GM23338 (cell line): ENCODE measurements at regions not wholly inside any gene's neighbourhood (a gene's known extent, or its start where the extent isn't known, plus 50 kb on each side); places are given as distances from the start of the nearest gene placed in this dataset.

Experiments used
- ATAC-seq: fragments of 200-7000 bp; cut with Tn5 transposase; 3 replicates; pipeline ENCODE4 v1.9.1; 2020
- DNase-seq: peaks from one replicate; pipeline ENCODE4 v3.0.0-alpha.2; 2015; ENCODE audit warnings: low spot score
- H2AFZ ChIP-seq: fragments of 200-600 bp; sonication (generic); 2 replicates; pipeline ENCODE4 v1.8.0; 2016; ENCODE audit warnings: antibody characterized with exemption, mild to moderate bottlenecking, moderate library complexity
- H3F3A ChIP-seq: fragments of 200-600 bp; sonication (generic); replicated peaks from 2 replicates; pipeline ENCODE4 v1.8.0; 2017; ENCODE audit warnings: antibody characterized with exemption, mixed run types, low read depth
- H3K27ac ChIP-seq: fragments of 200-600 bp; sonication (generic); 2 replicates; pipeline ENCODE4 v1.6.1; 2016; ENCODE audit warnings: low read depth
- H3K27me3 ChIP-seq: fragments of 200-600 bp; sonication (generic); 2 replicates; pipeline ENCODE4 v1.8.0; 2016; ENCODE audit warnings: mild to moderate bottlenecking, mixed run types, moderate library complexity; ENCODE audit not compliant: insufficient read depth
- H3K36me3 ChIP-seq: fragments of 200-600 bp; sonication (generic); 2 replicates; pipeline ENCODE4 v1.8.0; 2016; ENCODE audit warnings: mild to moderate bottlenecking; ENCODE audit not compliant: insufficient read depth
- H3K4me1 ChIP-seq: fragments of 200-600 bp; sonication (generic); 2 replicates; pipeline ENCODE4 v1.8.0; 2016; ENCODE audit warnings: mild to moderate bottlenecking, moderate library complexity; ENCODE audit not compliant: insufficient read depth
- H3K4me2 ChIP-seq: fragments of 200-600 bp; sonication (generic); 2 replicates; pipeline ENCODE4 v1.7.1; 2017; ENCODE audit warnings: mixed run types
- H3K4me3 ChIP-seq: fragments of 200-600 bp; sonication (generic); 2 replicates; pipeline ENCODE4 v1.6.1; 2016; ENCODE audit warnings: mixed run types
- H3K79me2 ChIP-seq: fragments of 200-600 bp; sonication (generic); replicated peaks from 2 replicates; pipeline ENCODE4 v1.8.0; 2017; ENCODE audit warnings: mild to moderate bottlenecking; ENCODE audit not compliant: insufficient read depth
- H3K9me2 ChIP-seq: fragments of 200-600 bp; sonication (generic); 2 replicates; pipeline ENCODE4 v1.8.0; 2017; ENCODE audit not compliant: insufficient read depth
- H4K20me1 ChIP-seq: fragments of 200-600 bp; sonication (generic); replicated peaks from 2 replicates; pipeline ENCODE4 v1.8.0; 2017; ENCODE audit warnings: mild to moderate bottlenecking; ENCODE audit not compliant: insufficient read depth
- H3K27ac Mint-ChIP-seq: 2 replicates; pipeline ENCODE4 v1.8.0; 2020; ENCODE audit warnings: inconsistent platforms, mild to moderate bottlenecking, moderate library complexity, mixed read lengths
- H3K27me3 Mint-ChIP-seq: 3 replicates; pipeline ENCODE4 v1.8.0; 2022; ENCODE audit warnings: low read depth, mild to moderate bottlenecking, moderate library complexity, mixed read lengths, inconsistent platforms; ENCODE audit not compliant: insufficient read depth, poor library complexity
- H3K36me3 Mint-ChIP-seq: 3 replicates; pipeline ENCODE4 v1.8.0; 2021; ENCODE audit warnings: low read depth, mild to moderate bottlenecking, inconsistent platforms, moderate library complexity, mixed read lengths
- H3K4me1 Mint-ChIP-seq: 3 replicates; pipeline ENCODE4 v1.8.0; 2020; ENCODE audit warnings: mild to moderate bottlenecking, inconsistent platforms, mixed read lengths
- H3K4me3 Mint-ChIP-seq: 3 replicates; pipeline ENCODE4 v1.8.0; 2021; ENCODE audit warnings: moderate library complexity, mild to moderate bottlenecking, inconsistent platforms, mixed read lengths
- H3K9me3 Mint-ChIP-seq: 3 replicates; pipeline ENCODE4 v1.8.0; 2020; ENCODE audit warnings: moderate library complexity, mild to moderate bottlenecking, inconsistent platforms, mixed read lengths
- CREB1 ChIP-seq: fragments of 250-450 bp; sonication (Bioruptor Pico); IDR thresholded peaks from 2 replicates; pipeline ENCODE4 v1.5.0; 2020; ENCODE audit warnings: low read depth, mild to moderate bottlenecking, moderate library complexity
- EZH2 ChIP-seq: fragments of 200-600 bp; sonication (generic); IDR thresholded peaks from one replicate; pipeline ENCODE4 v1.8.0; 2017; ENCODE audit warnings: antibody characterized with exemption, mild to moderate bottlenecking, low read depth; ENCODE audit not compliant: unreplicated experiment
- EZH2phosphoT487 ChIP-seq: fragments of 200-600 bp; sonication (generic); IDR thresholded peaks from one replicate; pipeline ENCODE4 v1.8.1; 2018; ENCODE audit warnings: antibody characterized with exemption; ENCODE audit not compliant: unreplicated experiment
- NANOG ChIP-seq: IDR thresholded peaks from 2 replicates; pipeline ENCODE4 v1.6.1; 2016; ENCODE audit warnings: antibody characterized with exemption, borderline replicate concordance
- POLR2AphosphoS5 ChIP-seq: IDR thresholded peaks from 2 replicates; pipeline ENCODE4 v1.6.1; 2016; ENCODE audit warnings: antibody characterized with exemption, low read depth
- STAT1 ChIP-seq: IDR thresholded peaks from one replicate; pipeline ENCODE4 v1.6.1; 2016; ENCODE audit warnings: antibody characterized with exemption; ENCODE audit not compliant: unreplicated experiment
- ZNF331 ChIP-seq: fragments of 250-450 bp; sonication (Bioruptor Pico); IDR thresholded peaks from 2 replicates; pipeline ENCODE4 v1.5.0; 2020; ENCODE audit warnings: low read depth, mild to moderate bottlenecking, moderate library complexity
- TF ChIP-seq, protein P1 (sequence below): fragments of 250-450 bp; sonication (Bioruptor Pico); IDR thresholded peaks from 2 replicates; pipeline ENCODE4 v1.5.0; 2020; ENCODE audit warnings: mild to moderate bottlenecking, moderate library complexity
- TF ChIP-seq, protein P2 (sequence below), 2 experiments: fragments of 200-600 bp in 1 of 2; sonication (generic) in 1 of 2; conservative IDR thresholded peaks; 2 replicates each; pipeline versions ENCODE4 v1.5.1 to v1.6.1; 2016 to 2017; ENCODE audit warnings: antibody characterized with exemption in 2 of 2, low read depth in 2 of 2, mild to moderate bottlenecking in 2 of 2, moderate library complexity in 1 of 2
- TF ChIP-seq, protein P3 (sequence below): IDR thresholded peaks from 2 replicates; pipeline ENCODE4 v1.6.1; 2016; ENCODE audit warnings: antibody characterized with exemption
- TF ChIP-seq, protein P4 (sequence below): IDR thresholded peaks from one replicate; pipeline ENCODE4 v1.6.1; 2018; ENCODE audit warnings: antibody characterized with exemption; ENCODE audit not compliant: unreplicated experiment

DNA sequence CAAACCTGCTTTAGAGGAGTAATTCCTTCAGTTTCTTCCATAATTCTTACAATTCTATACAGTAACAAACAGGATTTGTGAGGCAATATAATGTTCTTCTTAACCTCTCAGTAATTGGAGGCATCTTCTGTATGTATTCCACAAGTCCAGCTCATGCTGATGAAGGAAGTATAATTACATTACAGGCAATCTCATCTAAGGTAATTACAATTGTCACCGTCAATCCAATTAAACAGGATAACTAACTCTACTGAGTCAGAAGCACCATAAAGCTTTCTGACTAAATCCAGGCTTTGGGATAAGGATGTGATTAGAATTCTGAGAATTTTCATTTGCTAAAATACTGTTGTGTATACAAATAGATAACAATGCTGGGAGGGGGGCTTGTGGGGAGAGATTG, 115.2 kb upstream of the SEMA6D start (continued):
- TF ChIP-seq, protein P1, sequence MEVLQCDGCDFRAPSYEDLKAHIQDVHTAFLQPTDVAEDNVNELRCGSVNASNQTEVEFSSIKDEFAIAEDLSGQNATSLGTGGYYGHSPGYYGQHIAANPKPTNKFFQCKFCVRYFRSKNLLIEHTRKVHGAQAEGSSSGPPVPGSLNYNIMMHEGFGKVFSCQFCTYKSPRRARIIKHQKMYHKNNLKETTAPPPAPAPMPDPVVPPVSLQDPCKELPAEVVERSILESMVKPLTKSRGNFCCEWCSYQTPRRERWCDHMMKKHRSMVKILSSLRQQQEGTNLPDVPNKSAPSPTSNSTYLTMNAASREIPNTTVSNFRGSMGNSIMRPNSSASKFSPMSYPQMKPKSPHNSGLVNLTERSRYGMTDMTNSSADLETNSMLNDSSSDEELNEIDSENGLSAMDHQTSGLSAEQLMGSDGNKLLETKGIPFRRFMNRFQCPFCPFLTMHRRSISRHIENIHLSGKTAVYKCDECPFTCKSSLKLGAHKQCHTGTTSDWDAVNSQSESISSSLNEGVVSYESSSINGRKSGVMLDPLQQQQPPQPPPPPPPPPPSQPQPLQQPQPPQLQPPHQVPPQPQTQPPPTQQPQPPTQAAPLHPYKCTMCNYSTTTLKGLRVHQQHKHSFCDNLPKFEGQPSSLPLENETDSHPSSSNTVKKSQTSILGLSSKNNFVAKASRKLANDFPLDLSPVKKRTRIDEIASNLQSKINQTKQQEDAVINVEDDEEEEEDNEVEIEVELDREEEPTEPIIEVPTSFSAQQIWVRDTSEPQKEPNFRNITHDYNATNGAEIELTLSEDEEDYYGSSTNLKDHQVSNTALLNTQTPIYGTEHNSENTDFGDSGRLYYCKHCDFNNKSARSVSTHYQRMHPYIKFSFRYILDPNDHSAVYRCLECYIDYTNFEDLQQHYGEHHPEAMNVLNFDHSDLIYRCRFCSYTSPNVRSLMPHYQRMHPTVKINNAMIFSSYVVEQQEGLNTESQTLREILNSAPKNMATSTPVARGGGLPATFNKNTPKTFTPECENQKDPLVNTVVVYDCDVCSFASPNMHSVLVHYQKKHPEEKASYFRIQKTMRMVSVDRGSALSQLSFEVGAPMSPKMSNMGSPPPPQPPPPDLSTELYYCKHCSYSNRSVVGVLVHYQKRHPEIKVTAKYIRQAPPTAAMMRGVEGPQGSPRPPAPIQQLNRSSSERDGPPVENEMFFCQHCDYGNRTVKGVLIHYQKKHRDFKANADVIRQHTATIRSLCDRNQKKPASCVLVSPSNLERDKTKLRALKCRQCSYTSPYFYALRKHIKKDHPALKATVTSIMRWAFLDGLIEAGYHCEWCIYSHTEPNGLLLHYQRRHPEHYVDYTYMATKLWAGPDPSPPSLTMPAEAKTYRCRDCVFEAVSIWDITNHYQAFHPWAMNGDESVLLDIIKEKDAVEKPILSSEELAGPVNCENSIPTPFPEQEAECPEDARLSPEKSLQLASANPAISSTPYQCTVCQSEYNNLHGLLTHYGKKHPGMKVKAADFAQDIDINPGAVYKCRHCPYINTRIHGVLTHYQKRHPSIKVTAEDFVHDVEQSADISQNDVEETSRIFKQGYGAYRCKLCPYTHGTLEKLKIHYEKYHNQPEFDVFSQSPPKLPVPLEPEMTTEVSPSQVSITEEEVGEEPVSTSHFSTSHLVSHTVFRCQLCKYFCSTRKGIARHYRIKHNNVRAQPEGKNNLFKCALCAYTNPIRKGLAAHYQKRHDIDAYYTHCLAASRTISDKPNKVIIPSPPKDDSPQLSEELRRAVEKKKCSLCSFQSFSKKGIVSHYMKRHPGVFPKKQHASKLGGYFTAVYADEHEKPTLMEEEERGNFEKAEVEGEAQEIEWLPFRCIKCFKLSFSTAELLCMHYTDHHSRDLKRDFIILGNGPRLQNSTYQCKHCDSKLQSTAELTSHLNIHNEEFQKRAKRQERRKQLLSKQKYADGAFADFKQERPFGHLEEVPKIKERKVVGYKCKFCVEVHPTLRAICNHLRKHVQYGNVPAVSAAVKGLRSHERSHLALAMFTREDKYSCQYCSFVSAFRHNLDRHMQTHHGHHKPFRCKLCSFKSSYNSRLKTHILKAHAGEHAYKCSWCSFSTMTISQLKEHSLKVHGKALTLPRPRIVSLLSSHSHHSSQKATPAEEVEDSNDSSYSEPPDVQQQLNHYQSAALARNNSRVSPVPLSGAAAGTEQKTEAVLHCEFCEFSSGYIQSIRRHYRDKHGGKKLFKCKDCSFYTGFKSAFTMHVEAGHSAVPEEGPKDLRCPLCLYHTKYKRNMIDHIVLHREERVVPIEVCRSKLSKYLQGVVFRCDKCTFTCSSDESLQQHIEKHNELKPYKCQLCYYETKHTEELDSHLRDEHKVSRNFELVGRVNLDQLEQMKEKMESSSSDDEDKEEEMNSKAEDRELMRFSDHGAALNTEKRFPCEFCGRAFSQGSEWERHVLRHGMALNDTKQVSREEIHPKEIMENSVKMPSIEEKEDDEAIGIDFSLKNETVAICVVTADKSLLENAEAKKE (CRISPR knock-in tag), result no peak
- TF ChIP-seq, protein P2, sequence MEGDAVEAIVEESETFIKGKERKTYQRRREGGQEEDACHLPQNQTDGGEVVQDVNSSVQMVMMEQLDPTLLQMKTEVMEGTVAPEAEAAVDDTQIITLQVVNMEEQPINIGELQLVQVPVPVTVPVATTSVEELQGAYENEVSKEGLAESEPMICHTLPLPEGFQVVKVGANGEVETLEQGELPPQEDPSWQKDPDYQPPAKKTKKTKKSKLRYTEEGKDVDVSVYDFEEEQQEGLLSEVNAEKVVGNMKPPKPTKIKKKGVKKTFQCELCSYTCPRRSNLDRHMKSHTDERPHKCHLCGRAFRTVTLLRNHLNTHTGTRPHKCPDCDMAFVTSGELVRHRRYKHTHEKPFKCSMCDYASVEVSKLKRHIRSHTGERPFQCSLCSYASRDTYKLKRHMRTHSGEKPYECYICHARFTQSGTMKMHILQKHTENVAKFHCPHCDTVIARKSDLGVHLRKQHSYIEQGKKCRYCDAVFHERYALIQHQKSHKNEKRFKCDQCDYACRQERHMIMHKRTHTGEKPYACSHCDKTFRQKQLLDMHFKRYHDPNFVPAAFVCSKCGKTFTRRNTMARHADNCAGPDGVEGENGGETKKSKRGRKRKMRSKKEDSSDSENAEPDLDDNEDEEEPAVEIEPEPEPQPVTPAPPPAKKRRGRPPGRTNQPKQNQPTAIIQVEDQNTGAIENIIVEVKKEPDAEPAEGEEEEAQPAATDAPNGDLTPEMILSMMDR (conservative IDR thresholded peaks at IDR 0.05; ENCODE audit: low read depth in 2 of 2), result no peak
- TF ChIP-seq, protein P3, sequence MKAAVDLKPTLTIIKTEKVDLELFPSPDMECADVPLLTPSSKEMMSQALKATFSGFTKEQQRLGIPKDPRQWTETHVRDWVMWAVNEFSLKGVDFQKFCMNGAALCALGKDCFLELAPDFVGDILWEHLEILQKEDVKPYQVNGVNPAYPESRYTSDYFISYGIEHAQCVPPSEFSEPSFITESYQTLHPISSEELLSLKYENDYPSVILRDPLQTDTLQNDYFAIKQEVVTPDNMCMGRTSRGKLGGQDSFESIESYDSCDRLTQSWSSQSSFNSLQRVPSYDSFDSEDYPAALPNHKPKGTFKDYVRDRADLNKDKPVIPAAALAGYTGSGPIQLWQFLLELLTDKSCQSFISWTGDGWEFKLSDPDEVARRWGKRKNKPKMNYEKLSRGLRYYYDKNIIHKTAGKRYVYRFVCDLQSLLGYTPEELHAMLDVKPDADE, result no peak
- TF ChIP-seq CREB1 (CRISPR knock-in tag) (no peak), ZNF331 (CRISPR knock-in tag) (no peak)

DNA sequence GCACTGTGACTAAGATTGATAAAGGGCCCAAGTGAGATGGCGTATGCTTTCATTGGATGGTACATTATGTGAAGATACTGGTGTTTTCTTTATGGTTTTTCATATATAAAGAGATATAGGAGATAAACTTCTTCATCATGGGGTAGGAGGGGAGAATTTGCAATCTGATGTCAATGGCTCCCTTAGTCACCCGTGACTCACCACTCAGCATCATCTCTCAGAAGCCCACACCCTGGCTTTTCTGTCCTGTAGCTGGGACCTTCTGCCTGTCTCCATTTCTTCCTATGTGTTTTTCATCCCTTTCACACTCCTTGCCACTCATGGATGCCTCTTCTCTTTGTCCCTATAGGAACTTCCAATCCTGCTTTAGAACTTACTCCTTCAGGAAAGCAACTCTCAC, 114.3 kb upstream of the SEMA6D start:
- TF ChIP-seq CREB1 (CRISPR knock-in tag), result no peak
- TF ChIP-seq STAT1, result no peak
- no peak for TF ChIP-seq ZNF331 (CRISPR knock-in tag)
- TF ChIP-seq POLR2AphosphoS5, result no peak
- TF ChIP-seq NANOG, result no peak
- no peak for TF ChIP-seq EZH2
- TF ChIP-seq EZH2phosphoT487, result no peak
- TF ChIP-seq, protein P4, sequence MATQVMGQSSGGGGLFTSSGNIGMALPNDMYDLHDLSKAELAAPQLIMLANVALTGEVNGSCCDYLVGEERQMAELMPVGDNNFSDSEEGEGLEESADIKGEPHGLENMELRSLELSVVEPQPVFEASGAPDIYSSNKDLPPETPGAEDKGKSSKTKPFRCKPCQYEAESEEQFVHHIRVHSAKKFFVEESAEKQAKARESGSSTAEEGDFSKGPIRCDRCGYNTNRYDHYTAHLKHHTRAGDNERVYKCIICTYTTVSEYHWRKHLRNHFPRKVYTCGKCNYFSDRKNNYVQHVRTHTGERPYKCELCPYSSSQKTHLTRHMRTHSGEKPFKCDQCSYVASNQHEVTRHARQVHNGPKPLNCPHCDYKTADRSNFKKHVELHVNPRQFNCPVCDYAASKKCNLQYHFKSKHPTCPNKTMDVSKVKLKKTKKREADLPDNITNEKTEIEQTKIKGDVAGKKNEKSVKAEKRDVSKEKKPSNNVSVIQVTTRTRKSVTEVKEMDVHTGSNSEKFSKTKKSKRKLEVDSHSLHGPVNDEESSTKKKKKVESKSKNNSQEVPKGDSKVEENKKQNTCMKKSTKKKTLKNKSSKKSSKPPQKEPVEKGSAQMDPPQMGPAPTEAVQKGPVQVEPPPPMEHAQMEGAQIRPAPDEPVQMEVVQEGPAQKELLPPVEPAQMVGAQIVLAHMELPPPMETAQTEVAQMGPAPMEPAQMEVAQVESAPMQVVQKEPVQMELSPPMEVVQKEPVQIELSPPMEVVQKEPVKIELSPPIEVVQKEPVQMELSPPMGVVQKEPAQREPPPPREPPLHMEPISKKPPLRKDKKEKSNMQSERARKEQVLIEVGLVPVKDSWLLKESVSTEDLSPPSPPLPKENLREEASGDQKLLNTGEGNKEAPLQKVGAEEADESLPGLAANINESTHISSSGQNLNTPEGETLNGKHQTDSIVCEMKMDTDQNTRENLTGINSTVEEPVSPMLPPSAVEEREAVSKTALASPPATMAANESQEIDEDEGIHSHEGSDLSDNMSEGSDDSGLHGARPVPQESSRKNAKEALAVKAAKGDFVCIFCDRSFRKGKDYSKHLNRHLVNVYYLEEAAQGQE, result no peak
- Mint-ChIP-seq H3K36me3 (no peaks in the 10 kb centered on the region), H3K27me3 (peaks cover 1% of the 10 kb centered on the region), H3K4me3 (no peak overlapping the region), H3K27ac (no peak overlapping the region), H3K4me1 (peaks cover 28% of the 10 kb centered on the region), H3K9me3 (no peaks in the 10 kb centered on the region)
- H3K36me3 ChIP-seq, result no peaks in the 10 kb centered on the region
- no peaks in the 10 kb centered on the region for H3K27me3 ChIP-seq
- peaks cover 4% of the 10 kb centered on the region for H3K9me2 ChIP-seq
- no peaks in the 10 kb centered on the region for H3F3A ChIP-seq
- no peak overlapping the region for H3K27ac ChIP-seq
- ATAC-seq (no peak), DNase-seq (no peak)
- no peak overlapping the region for H3K4me2 ChIP-seq
- no peaks in the 10 kb centered on the region for H4K20me1 ChIP-seq
- H3K4me3 ChIP-seq, result no peak overlapping the region
- no peak overlapping the region for H2AFZ ChIP-seq
- peaks cover 29% of the 10 kb centered on the region for H3K4me1 ChIP-seq
- H3K79me2 ChIP-seq, result no peaks in the 10 kb centered on the region
